DND-41 (cell line): ENCODE measurements at regions not wholly inside any gene's neighbourhood (a gene's known extent, or its start where the extent isn't known, plus 50 kb on each side); places are given as distances from the start of the nearest gene placed in this dataset.

Experiments
- CTCF ChIP-seq: IDR thresholded peaks from 2 replicates; pipeline ENCODE4 v1.5.1; 2012; ENCODE audit warnings: borderline replicate concordance, low read length, moderate library complexity, mild to moderate bottlenecking; ENCODE audit not compliant: poor library complexity, severe bottlenecking; ENCODE audit errors: extremely low read depth
- EZH2 ChIP-seq: IDR thresholded peaks from 3 replicates; pipeline ENCODE4 v1.6.1; 2012; ENCODE audit warnings: borderline replicate concordance, low read depth, mild to moderate bottlenecking, moderate library complexity, low read length, inconsistent platforms; ENCODE audit not compliant: severe bottlenecking

GRCh38 chr12:20272801-20273200, 95.5 kb upstream of the PDE3A start:
- TF ChIP-seq CTCF (no peak), EZH2 (no peak)
